ENCODE measurements at regions not wholly inside any gene's neighbourhood (a gene's known extent, or its start where the extent isn't known, plus 50 kb on each side); places are given as distances from the start of the nearest gene placed in this dataset.

- no peak overlapping the region for H3K4me2 ChIP-seq (ENCODE audit: low read length)
- no peak overlapping the region for H3K4me3 ChIP-seq (ENCODE audit: low read depth, low read length)
- H3K79me2 ChIP-seq = no peaks in the 10 kb centered on the region
- H3K9ac ChIP-seq = no peak overlapping the region
- H3K9me3 ChIP-seq (ENCODE audit: control insufficient read depth, low read length) = no peaks in the 10 kb centered on the region
- H3K4me1 ChIP-seq = no peaks in the 10 kb centered on the region
- H3K36me3 ChIP-seq (ENCODE audit: control insufficient read depth, insufficient read depth, low read length) = no peaks in the 10 kb centered on the region
- no peaks in the 10 kb centered on the region for H3K27me3 ChIP-seq (ENCODE audit: control insufficient read depth, insufficient read depth, low read length)
- TF ChIP-seq CTCF (IDR thresholded peaks at IDR 0.05) = no peak
- no peak overlapping the region for H2AFZ ChIP-seq
- no peak overlapping the region for H3K27ac ChIP-seq
Observed at GRCh38 chr4:11342401-11342800, 86.3 kb downstream of the HS3ST1 start.

- Histone ChIP-seq H3K4me3 (ENCODE audit: low read depth, low read length) (no peak overlapping the region), H3K4me1 (no peaks in the 10 kb centered on the region), H2AFZ (no peak overlapping the region), H3K4me2 (ENCODE audit: low read length) (no peak overlapping the region), H3K9me3 (ENCODE audit: control insufficient read depth, low read length) (no peaks in the 10 kb centered on the region), H3K27ac (no peak overlapping the region), H3K79me2 (no peaks in the 10 kb centered on the region), H3K9ac (no peak overlapping the region), H3K36me3 (ENCODE audit: control insufficient read depth, insufficient read depth, low read length) (no peaks in the 10 kb centered on the region), H3K27me3 (ENCODE audit: control insufficient read depth, insufficient read depth, low read length) (no peaks in the 10 kb centered on the region)
- no peak for TF ChIP-seq CTCF (IDR thresholded peaks at IDR 0.05)
Observed at GRCh38 chr4:11341337-11342043, 87.2 kb downstream of the HS3ST1 start.

GRCh38 chr4:11338956-11339782, 89.5 kb downstream of the HS3ST1 start:
- H3K36me3 ChIP-seq (ENCODE audit: control insufficient read depth, insufficient read depth, low read length) = no peaks in the 10 kb centered on the region
- H3K4me1 ChIP-seq = no peaks in the 10 kb centered on the region
- no peaks in the 10 kb centered on the region for H3K27me3 ChIP-seq (ENCODE audit: control insufficient read depth, insufficient read depth, low read length)
- no peak overlapping the region for H3K9ac ChIP-seq
- no peak overlapping the region for H3K4me2 ChIP-seq (ENCODE audit: low read length)
- TF ChIP-seq CTCF (IDR thresholded peaks at IDR 0.05) = no peak
- no peak overlapping the region for H3K27ac ChIP-seq
- H2AFZ ChIP-seq = no peak overlapping the region
- H3K4me3 ChIP-seq (ENCODE audit: low read depth, low read length) = no peak overlapping the region
- H3K79me2 ChIP-seq = no peaks in the 10 kb centered on the region
- H3K9me3 ChIP-seq (ENCODE audit: control insufficient read depth, low read length) = no peaks in the 10 kb centered on the region

- H3K9me3 ChIP-seq (ENCODE audit: control insufficient read depth, low read length) = no peaks in the 10 kb centered on the region
- no peak overlapping the region for H3K9ac ChIP-seq
- no peak overlapping the region for H2AFZ ChIP-seq
- H3K36me3 ChIP-seq (ENCODE audit: control insufficient read depth, insufficient read depth, low read length) = no peaks in the 10 kb centered on the region
- H3K4me3 ChIP-seq (ENCODE audit: low read depth, low read length) = no peak overlapping the region
- no peaks in the 10 kb centered on the region for H3K4me1 ChIP-seq
- H3K27me3 ChIP-seq (ENCODE audit: control insufficient read depth, insufficient read depth, low read length) = no peaks in the 10 kb centered on the region
- H3K79me2 ChIP-seq = no peaks in the 10 kb centered on the region
- H3K27ac ChIP-seq = no peak overlapping the region
- H3K4me2 ChIP-seq (ENCODE audit: low read length) = no peak overlapping the region
- no peak for TF ChIP-seq CTCF (IDR thresholded peaks at IDR 0.05)
Observed at GRCh38 chr4:11337287-11337686, 91.4 kb downstream of the HS3ST1 start.
